Right atrium auricular region (tissue), 2 donors: ENCODE measurements at regions not wholly inside any gene's neighbourhood (a gene's known extent, or its start where the extent isn't known, plus 50 kb on each side); places are given as distances from the start of the nearest gene placed in this dataset.
A peak's percentile ranks its signal among the peaks of the same experiment; 100 is the strongest.

ENCODE experiments used
- DNase-seq: peaks from one replicate; pipeline ENCODE4 v3.0.0-alpha.2; 2019; ENCODE audit warnings: low spot score
- H3K27ac ChIP-seq, 2 donors: fragments of 200-600 bp; sonication (generic); 1 replicate in 1 of 2; 2 replicates in 1 of 2; pipeline ENCODE4 v1.5.1; 2016 to 2019
- H3K27me3 ChIP-seq, 2 donors: fragments of 200-600 bp; sonication (generic); one replicate each; pipeline versions ENCODE4 v1.5.1 to v1.6.0; 2017 to 2019
- H3K36me3 ChIP-seq: fragments of 200-600 bp; sonication (generic); one replicate; pipeline ENCODE4 v1.5.1; 2016
- H3K4me1 ChIP-seq, 2 donors: fragments of 200-600 bp; sonication (generic); one replicate each; pipeline versions ENCODE4 v1.5.1 to v1.6.0; 2017 to 2019
- H3K4me3 ChIP-seq, 2 donors: fragments of 200-600 bp; sonication (generic); 1 replicate in 1 of 2; 2 replicates in 1 of 2; pipeline ENCODE4 v1.5.1; 2017 to 2019; ENCODE audit warnings: mild to moderate bottlenecking in 1 of 2, moderate library complexity in 1 of 2
- H3K9me3 ChIP-seq, 2 donors: fragments of 200-600 bp; sonication (generic); one replicate each; pipeline ENCODE4 v1.5.1; 2019
- TF ChIP-seq, protein P1 (sequence below), 2 donors: fragments of 200-600 bp; sonication (generic); IDR thresholded peaks; one replicate each; pipeline ENCODE4 v1.5.1; 2019; ENCODE audit warnings: antibody characterized with exemption in 2 of 2

DNA sequence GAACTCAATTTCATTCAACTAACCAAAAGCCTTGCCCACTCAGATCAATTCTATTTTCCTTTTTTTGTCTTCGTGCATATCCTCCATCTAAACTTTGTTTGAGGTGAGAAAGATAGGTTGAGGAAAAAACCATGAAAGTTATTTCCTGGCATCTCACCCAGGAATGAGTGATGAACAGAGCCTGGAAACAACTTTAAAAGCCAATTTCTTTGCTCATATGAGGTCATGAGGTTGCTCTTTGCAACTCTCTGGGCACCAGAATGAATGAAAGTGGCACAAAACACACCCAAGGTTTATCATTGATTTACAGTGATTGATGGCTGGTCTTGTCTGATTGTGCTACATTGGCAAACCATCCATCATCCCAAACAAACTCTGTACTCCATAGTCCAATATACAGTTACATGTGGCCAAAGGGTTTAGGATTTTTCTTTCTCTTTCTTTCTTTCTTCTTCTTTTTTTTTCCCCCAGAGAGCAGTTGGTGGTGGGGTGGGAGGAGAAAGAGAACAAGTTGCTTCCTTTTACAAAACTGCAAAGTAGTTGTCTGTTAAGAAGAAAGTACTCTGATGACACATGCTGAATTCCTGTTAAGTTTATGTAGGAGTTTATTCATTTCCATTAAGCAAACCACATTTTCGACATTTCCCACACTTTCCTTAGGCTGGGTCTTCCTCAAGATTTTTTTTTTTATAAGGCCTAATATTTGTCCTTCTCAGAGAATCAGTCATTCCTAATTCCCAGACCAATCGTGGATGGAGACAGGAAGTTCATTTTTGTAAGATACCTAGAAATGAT is 575.9 kb upstream of the ZEB2 start:
- no peaks in the 10 kb centered on the region for H3K36me3 ChIP-seq
- H3K4me3 ChIP-seq, result no peak overlapping the region
- H3K9me3 ChIP-seq, result no peaks in the 10 kb centered on the region
- peaks cover 0 to 3% of the 10 kb centered on the region in 2 donors for H3K4me1 ChIP-seq
- TF ChIP-seq, protein P1, sequence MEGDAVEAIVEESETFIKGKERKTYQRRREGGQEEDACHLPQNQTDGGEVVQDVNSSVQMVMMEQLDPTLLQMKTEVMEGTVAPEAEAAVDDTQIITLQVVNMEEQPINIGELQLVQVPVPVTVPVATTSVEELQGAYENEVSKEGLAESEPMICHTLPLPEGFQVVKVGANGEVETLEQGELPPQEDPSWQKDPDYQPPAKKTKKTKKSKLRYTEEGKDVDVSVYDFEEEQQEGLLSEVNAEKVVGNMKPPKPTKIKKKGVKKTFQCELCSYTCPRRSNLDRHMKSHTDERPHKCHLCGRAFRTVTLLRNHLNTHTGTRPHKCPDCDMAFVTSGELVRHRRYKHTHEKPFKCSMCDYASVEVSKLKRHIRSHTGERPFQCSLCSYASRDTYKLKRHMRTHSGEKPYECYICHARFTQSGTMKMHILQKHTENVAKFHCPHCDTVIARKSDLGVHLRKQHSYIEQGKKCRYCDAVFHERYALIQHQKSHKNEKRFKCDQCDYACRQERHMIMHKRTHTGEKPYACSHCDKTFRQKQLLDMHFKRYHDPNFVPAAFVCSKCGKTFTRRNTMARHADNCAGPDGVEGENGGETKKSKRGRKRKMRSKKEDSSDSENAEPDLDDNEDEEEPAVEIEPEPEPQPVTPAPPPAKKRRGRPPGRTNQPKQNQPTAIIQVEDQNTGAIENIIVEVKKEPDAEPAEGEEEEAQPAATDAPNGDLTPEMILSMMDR (IDR thresholded peaks at IDR 0.05), result no peak
- H3K27ac ChIP-seq, result no peak overlapping the region
- no peak for DNase-seq
- no peaks in the 10 kb centered on the region for H3K27me3 ChIP-seq

DNA sequence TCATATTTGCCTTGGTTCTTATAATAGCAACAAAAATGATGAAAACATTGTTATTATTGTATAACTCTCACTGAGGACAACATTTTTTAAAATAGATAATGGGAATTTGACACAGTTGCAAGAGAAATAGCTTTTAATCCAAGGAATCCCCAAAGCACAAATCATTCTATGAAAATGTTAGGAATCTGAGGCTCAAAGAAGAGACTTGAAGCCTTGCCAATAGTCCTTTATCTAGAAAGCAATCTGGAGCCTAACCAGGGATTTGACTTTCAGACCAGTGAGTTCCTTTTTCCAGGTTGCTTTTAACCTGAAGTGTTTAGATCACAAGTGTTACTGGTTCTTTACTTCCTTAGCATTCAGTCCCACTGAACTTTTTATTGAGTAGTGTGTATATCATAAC is 574.5 kb upstream of the ZEB2 start:
- peaks cover 0 to 8% of the 10 kb centered on the region in 2 donors for H3K9me3 ChIP-seq
- TF ChIP-seq, protein P1 (IDR thresholded peaks at IDR 0.05), result no peak
- H3K4me1 ChIP-seq, result peaks cover 0 to 3% of the 10 kb centered on the region in 2 donors
- no peak overlapping the region for H3K4me3 ChIP-seq
- H3K27ac ChIP-seq, result no peak overlapping the region
- DNase-seq, result no peak
- no peaks in the 10 kb centered on the region for H3K36me3 ChIP-seq
- H3K27me3 ChIP-seq, result no peaks in the 10 kb centered on the region

DNA sequence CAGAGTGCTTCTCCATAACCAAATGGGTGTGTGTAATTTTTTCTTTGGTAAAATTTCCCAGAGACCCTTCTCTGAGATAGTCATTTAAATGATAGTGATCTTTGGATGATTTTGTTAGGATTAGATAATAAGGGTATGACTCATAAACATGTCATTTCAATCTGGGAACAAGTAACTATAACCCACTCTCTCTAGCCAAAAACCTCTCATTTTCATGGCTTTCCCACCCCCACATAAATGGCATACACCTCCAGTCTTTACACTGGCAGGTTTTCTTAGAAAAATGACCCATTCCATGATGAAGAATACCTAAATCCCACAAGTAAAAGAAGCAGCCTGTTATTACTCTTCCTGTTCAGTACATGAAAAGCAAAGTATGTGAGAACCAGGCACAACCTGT is 572.0 kb upstream of the ZEB2 start:
- Histone ChIP-seq H3K27me3 (no peaks in the 10 kb centered on the region), H3K4me3 (no peak overlapping the region), H3K27ac (peak overlapping the region in 1 of 2 donors; percentile 11), H3K9me3 (peaks cover 0 to 8% of the 10 kb centered on the region in 2 donors), H3K36me3 (no peaks in the 10 kb centered on the region), H3K4me1 (peaks cover 0 to 3% of the 10 kb centered on the region in 2 donors)
- DNase-seq, result no peak
- TF ChIP-seq, protein P1 (IDR thresholded peaks at IDR 0.05), result no peak

DNA sequence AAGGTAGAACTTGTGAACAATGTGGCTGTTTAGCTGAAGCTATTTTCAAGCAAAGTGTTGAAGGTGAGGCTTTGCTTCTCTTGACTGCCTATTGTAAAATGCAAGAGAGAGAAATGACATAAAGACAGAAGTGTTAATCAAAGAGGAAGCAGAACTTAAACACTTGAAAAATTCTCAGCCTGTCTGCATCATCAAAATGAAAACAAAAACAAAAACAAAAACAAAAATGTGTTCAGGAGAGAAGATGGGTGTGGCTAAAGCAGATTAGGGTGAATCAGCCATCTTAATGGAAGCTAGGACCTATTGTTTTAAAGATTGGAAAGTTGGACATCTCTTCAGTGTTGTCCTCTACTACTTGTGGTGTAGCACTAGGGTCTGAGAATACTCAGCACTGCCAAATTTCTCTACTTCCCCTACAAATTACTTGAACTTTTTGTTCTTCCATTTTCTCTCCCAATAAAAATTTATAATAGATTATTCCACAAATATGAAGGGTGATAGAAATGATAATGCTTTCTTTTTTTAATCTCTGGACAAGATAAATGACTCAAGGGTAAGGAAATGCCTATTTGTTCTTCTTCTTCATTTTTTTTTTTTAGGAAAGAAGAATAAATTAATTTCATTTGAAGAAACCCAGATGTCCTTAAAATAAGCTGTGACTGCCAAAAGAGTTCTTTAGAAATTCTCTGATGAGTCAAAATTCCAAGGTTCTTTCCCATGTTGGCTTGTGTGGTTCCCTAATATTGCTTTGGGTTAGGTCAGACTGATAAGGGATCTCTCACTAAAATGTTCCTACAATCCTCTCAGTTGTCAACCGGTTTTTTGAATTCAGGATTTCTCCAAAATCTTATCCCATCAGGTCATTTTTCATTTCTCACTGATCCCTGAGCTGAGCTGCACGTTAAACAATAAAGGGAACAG is 571.2 kb upstream of the ZEB2 start:
- Histone ChIP-seq H3K36me3 (no peaks in the 10 kb centered on the region), H3K27me3 (no peaks in the 10 kb centered on the region), H3K27ac (no peak overlapping the region), H3K4me3 (no peak overlapping the region), H3K4me1 (no peaks in the 10 kb centered on the region), H3K9me3 (peaks cover 0 to 8% of the 10 kb centered on the region in 2 donors)
- DNase-seq, result no peak
- TF ChIP-seq, protein P1 (IDR thresholded peaks at IDR 0.05), result no peak

DNA sequence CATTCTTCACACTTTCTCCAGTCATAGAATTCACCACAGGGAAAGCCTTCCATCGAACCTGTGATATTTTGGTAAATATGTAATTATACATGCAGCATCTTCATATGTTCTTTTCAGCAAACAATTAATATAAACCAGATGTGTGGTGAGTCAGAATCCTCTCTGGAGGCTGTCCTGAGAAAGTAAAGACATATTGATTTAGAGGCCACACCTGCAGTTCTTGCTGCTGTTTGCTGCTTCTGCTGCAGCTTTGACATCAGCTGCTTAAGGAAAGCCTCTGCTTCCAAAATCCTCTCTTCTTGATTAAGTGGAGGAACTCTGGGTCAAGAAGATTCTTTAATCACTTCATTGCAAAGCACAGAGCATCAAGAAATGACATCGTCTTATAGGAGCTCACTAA is 568.8 kb upstream of the ZEB2 start:
- H3K27ac ChIP-seq, result no peak overlapping the region
- H3K4me1 ChIP-seq, result no peaks in the 10 kb centered on the region
- H3K4me3 ChIP-seq, result no peak overlapping the region
- H3K9me3 ChIP-seq, result peaks cover 0 to 8% of the 10 kb centered on the region in 2 donors
- TF ChIP-seq, protein P1 (IDR thresholded peaks at IDR 0.05), result no peak
- H3K36me3 ChIP-seq, result no peaks in the 10 kb centered on the region
- no peak for DNase-seq
- no peaks in the 10 kb centered on the region for H3K27me3 ChIP-seq
